OCI-LY1 (cell line): ENCODE measurements at regions not wholly inside any gene's neighbourhood (a gene's known extent, or its start where the extent isn't known, plus 50 kb on each side); places are given as distances from the start of the nearest gene placed in this dataset.

Source experiments
- EZH2 ChIP-seq: fragments of 200-600 bp; sonication (generic), shearing (Covaris generic); IDR thresholded peaks from 2 replicates; pipeline ENCODE4 v1.8.0; 2017; ENCODE audit warnings: borderline replicate concordance, mixed run types, mild to moderate bottlenecking, antibody characterized with exemption, low read length, moderate library complexity, mixed read lengths
- TF ChIP-seq, protein P1 (sequence below): fragments of 200-600 bp; sonication (generic), shearing (Covaris generic); IDR thresholded peaks from 2 replicates; pipeline ENCODE4 v1.5.1; 2017; ENCODE audit warnings: mild to moderate bottlenecking, antibody characterized with exemption, low read length, moderate library complexity, mixed read lengths

GRCh38 chr11:43123443-43123842, 188.4 kb upstream of the API5 start:
- TF ChIP-seq, protein P1, sequence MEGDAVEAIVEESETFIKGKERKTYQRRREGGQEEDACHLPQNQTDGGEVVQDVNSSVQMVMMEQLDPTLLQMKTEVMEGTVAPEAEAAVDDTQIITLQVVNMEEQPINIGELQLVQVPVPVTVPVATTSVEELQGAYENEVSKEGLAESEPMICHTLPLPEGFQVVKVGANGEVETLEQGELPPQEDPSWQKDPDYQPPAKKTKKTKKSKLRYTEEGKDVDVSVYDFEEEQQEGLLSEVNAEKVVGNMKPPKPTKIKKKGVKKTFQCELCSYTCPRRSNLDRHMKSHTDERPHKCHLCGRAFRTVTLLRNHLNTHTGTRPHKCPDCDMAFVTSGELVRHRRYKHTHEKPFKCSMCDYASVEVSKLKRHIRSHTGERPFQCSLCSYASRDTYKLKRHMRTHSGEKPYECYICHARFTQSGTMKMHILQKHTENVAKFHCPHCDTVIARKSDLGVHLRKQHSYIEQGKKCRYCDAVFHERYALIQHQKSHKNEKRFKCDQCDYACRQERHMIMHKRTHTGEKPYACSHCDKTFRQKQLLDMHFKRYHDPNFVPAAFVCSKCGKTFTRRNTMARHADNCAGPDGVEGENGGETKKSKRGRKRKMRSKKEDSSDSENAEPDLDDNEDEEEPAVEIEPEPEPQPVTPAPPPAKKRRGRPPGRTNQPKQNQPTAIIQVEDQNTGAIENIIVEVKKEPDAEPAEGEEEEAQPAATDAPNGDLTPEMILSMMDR: no peak
- no peak for TF ChIP-seq EZH2
